GM23338 (cell line): ENCODE measurements at regions not wholly inside any gene's neighbourhood (a gene's known extent, or its start where the extent isn't known, plus 50 kb on each side); places are given as distances from the start of the nearest gene placed in this dataset.

Experiments
- ATAC-seq: fragments of 200-7000 bp; cut with Tn5 transposase; 3 replicates; pipeline ENCODE4 v1.9.1; 2020
- DNase-seq: peaks from one replicate; pipeline ENCODE4 v3.0.0-alpha.2; 2015; ENCODE audit warnings: low spot score
- H2AFZ ChIP-seq: fragments of 200-600 bp; sonication (generic); 2 replicates; pipeline ENCODE4 v1.8.0; 2016; ENCODE audit warnings: antibody characterized with exemption, mild to moderate bottlenecking, moderate library complexity
- H3F3A ChIP-seq: fragments of 200-600 bp; sonication (generic); replicated peaks from 2 replicates; pipeline ENCODE4 v1.8.0; 2017; ENCODE audit warnings: antibody characterized with exemption, mixed run types, low read depth
- H3K27ac ChIP-seq: fragments of 200-600 bp; sonication (generic); 2 replicates; pipeline ENCODE4 v1.6.1; 2016; ENCODE audit warnings: low read depth
- H3K27me3 ChIP-seq: fragments of 200-600 bp; sonication (generic); 2 replicates; pipeline ENCODE4 v1.8.0; 2016; ENCODE audit warnings: mild to moderate bottlenecking, mixed run types, moderate library complexity; ENCODE audit not compliant: insufficient read depth
- H3K36me3 ChIP-seq: fragments of 200-600 bp; sonication (generic); 2 replicates; pipeline ENCODE4 v1.8.0; 2016; ENCODE audit warnings: mild to moderate bottlenecking; ENCODE audit not compliant: insufficient read depth
- H3K4me1 ChIP-seq: fragments of 200-600 bp; sonication (generic); 2 replicates; pipeline ENCODE4 v1.8.0; 2016; ENCODE audit warnings: mild to moderate bottlenecking, moderate library complexity; ENCODE audit not compliant: insufficient read depth
- H3K4me2 ChIP-seq: fragments of 200-600 bp; sonication (generic); 2 replicates; pipeline ENCODE4 v1.7.1; 2017; ENCODE audit warnings: mixed run types
- H3K4me3 ChIP-seq: fragments of 200-600 bp; sonication (generic); 2 replicates; pipeline ENCODE4 v1.6.1; 2016; ENCODE audit warnings: mixed run types
- H3K79me2 ChIP-seq: fragments of 200-600 bp; sonication (generic); replicated peaks from 2 replicates; pipeline ENCODE4 v1.8.0; 2017; ENCODE audit warnings: mild to moderate bottlenecking; ENCODE audit not compliant: insufficient read depth
- H3K9me2 ChIP-seq: fragments of 200-600 bp; sonication (generic); 2 replicates; pipeline ENCODE4 v1.8.0; 2017; ENCODE audit not compliant: insufficient read depth
- H4K20me1 ChIP-seq: fragments of 200-600 bp; sonication (generic); replicated peaks from 2 replicates; pipeline ENCODE4 v1.8.0; 2017; ENCODE audit warnings: mild to moderate bottlenecking; ENCODE audit not compliant: insufficient read depth
- H3K27ac Mint-ChIP-seq: 2 replicates; pipeline ENCODE4 v1.8.0; 2020; ENCODE audit warnings: inconsistent platforms, mild to moderate bottlenecking, moderate library complexity, mixed read lengths
- H3K27me3 Mint-ChIP-seq: 3 replicates; pipeline ENCODE4 v1.8.0; 2022; ENCODE audit warnings: low read depth, mild to moderate bottlenecking, moderate library complexity, mixed read lengths, inconsistent platforms; ENCODE audit not compliant: insufficient read depth, poor library complexity
- H3K36me3 Mint-ChIP-seq: 3 replicates; pipeline ENCODE4 v1.8.0; 2021; ENCODE audit warnings: low read depth, mild to moderate bottlenecking, inconsistent platforms, moderate library complexity, mixed read lengths
- H3K4me1 Mint-ChIP-seq: 3 replicates; pipeline ENCODE4 v1.8.0; 2020; ENCODE audit warnings: mild to moderate bottlenecking, inconsistent platforms, mixed read lengths
- H3K4me3 Mint-ChIP-seq: 3 replicates; pipeline ENCODE4 v1.8.0; 2021; ENCODE audit warnings: moderate library complexity, mild to moderate bottlenecking, inconsistent platforms, mixed read lengths
- H3K9me3 Mint-ChIP-seq: 3 replicates; pipeline ENCODE4 v1.8.0; 2020; ENCODE audit warnings: moderate library complexity, mild to moderate bottlenecking, inconsistent platforms, mixed read lengths
- CREB1 ChIP-seq: fragments of 250-450 bp; sonication (Bioruptor Pico); IDR thresholded peaks from 2 replicates; pipeline ENCODE4 v1.5.0; 2020; ENCODE audit warnings: low read depth, mild to moderate bottlenecking, moderate library complexity
- EZH2 ChIP-seq: fragments of 200-600 bp; sonication (generic); IDR thresholded peaks from one replicate; pipeline ENCODE4 v1.8.0; 2017; ENCODE audit warnings: antibody characterized with exemption, mild to moderate bottlenecking, low read depth; ENCODE audit not compliant: unreplicated experiment
- NANOG ChIP-seq: IDR thresholded peaks from 2 replicates; pipeline ENCODE4 v1.6.1; 2016; ENCODE audit warnings: antibody characterized with exemption, borderline replicate concordance
- POLR2AphosphoS5 ChIP-seq: IDR thresholded peaks from 2 replicates; pipeline ENCODE4 v1.6.1; 2016; ENCODE audit warnings: antibody characterized with exemption, low read depth
- STAT1 ChIP-seq: IDR thresholded peaks from one replicate; pipeline ENCODE4 v1.6.1; 2016; ENCODE audit warnings: antibody characterized with exemption; ENCODE audit not compliant: unreplicated experiment
- ZNF114 ChIP-seq: fragments of 250-450 bp; sonication (Bioruptor Pico); IDR thresholded peaks from 2 replicates; pipeline ENCODE4 v1.5.0; 2020; ENCODE audit warnings: mild to moderate bottlenecking, moderate library complexity
- ZNF331 ChIP-seq: fragments of 250-450 bp; sonication (Bioruptor Pico); IDR thresholded peaks from 2 replicates; pipeline ENCODE4 v1.5.0; 2020; ENCODE audit warnings: low read depth, mild to moderate bottlenecking, moderate library complexity
- TF ChIP-seq, protein P1 (sequence below), 2 experiments: fragments of 200-600 bp in 1 of 2; sonication (generic) in 1 of 2; conservative IDR thresholded peaks; 2 replicates each; pipeline versions ENCODE4 v1.5.1 to v1.6.1; 2016 to 2017; ENCODE audit warnings: antibody characterized with exemption in 2 of 2, low read depth in 2 of 2, mild to moderate bottlenecking in 2 of 2, moderate library complexity in 1 of 2
- TF ChIP-seq, protein P2 (sequence below): fragments of 250-450 bp; sonication (Bioruptor Pico); IDR thresholded peaks from 2 replicates; pipeline ENCODE4 v1.5.0; 2020; ENCODE audit warnings: mild to moderate bottlenecking, moderate library complexity

- Histone ChIP-seq H3K4me1 (no peaks in the 10 kb centered on the region), H3K27ac (no peak overlapping the region), H3K9me2 (no peaks in the 10 kb centered on the region; the same call in 1 of the 2 replicates), H3K4me2 (no peak overlapping the region), H3K36me3 (no peaks in the 10 kb centered on the region), H3K79me2 (no peaks in the 10 kb centered on the region), H4K20me1 (no peaks in the 10 kb centered on the region), H3K27me3 (no peaks in the 10 kb centered on the region), H3F3A (no peaks in the 10 kb centered on the region), H3K4me3 (no peak overlapping the region), H2AFZ (no peak overlapping the region)
- TF ChIP-seq ZNF331 (CRISPR knock-in tag) (no peak), POLR2AphosphoS5 (no peak), STAT1 (no peak), ZNF114 (CRISPR knock-in tag) (no peak), EZH2 (no peak)
- TF ChIP-seq, protein P1, sequence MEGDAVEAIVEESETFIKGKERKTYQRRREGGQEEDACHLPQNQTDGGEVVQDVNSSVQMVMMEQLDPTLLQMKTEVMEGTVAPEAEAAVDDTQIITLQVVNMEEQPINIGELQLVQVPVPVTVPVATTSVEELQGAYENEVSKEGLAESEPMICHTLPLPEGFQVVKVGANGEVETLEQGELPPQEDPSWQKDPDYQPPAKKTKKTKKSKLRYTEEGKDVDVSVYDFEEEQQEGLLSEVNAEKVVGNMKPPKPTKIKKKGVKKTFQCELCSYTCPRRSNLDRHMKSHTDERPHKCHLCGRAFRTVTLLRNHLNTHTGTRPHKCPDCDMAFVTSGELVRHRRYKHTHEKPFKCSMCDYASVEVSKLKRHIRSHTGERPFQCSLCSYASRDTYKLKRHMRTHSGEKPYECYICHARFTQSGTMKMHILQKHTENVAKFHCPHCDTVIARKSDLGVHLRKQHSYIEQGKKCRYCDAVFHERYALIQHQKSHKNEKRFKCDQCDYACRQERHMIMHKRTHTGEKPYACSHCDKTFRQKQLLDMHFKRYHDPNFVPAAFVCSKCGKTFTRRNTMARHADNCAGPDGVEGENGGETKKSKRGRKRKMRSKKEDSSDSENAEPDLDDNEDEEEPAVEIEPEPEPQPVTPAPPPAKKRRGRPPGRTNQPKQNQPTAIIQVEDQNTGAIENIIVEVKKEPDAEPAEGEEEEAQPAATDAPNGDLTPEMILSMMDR (conservative IDR thresholded peaks at IDR 0.05; ENCODE audit: low read depth in 2 of 2) = no peak
- H3K36me3 Mint-ChIP-seq = no peaks in the 10 kb centered on the region
- no peak for ATAC-seq
- no peak overlapping the region for H3K4me3 Mint-ChIP-seq
- H3K9me3 Mint-ChIP-seq = no peaks in the 10 kb centered on the region
- no peak for DNase-seq
- no peak overlapping the region for H3K27ac Mint-ChIP-seq
- H3K4me1 Mint-ChIP-seq = peaks cover 3% of the 10 kb centered on the region; the same call in 2 of the 3 replicates
- H3K27me3 Mint-ChIP-seq = no peaks in the 10 kb centered on the region
Observed at GRCh38 chr18:24674200-24674599, 213.8 kb downstream of the HRH4 start.

DNA sequence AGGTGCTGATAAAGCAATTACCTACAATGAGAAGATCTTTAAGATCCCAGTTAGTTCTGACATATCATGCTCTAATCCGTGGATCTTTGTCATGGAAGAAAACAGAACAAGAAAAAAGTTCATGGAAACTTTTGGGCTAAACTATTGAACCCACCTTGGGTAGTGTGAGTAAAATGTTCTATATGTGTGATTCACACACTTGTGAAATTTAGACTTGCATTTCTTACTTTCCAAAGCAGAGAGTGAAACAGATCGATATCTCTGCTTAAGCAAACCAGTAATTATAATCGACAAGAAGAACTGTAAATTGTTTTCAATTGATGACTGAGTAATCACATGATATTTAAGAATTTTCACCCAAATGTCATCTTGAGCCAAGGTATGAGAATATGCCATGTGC, 214.2 kb downstream of the HRH4 start:
- Mint-ChIP-seq H3K9me3 (no peaks in the 10 kb centered on the region), H3K27me3 (no peaks in the 10 kb centered on the region)

More for the DNA sequence above, 214.2 kb downstream of the HRH4 start:
- no peak overlapping the region for H3K4me2 ChIP-seq
- TF ChIP-seq CREB1 (CRISPR knock-in tag) = no peak
- TF ChIP-seq ZNF331 (CRISPR knock-in tag) = no peak
- no peak for TF ChIP-seq EZH2
- TF ChIP-seq, protein P2, sequence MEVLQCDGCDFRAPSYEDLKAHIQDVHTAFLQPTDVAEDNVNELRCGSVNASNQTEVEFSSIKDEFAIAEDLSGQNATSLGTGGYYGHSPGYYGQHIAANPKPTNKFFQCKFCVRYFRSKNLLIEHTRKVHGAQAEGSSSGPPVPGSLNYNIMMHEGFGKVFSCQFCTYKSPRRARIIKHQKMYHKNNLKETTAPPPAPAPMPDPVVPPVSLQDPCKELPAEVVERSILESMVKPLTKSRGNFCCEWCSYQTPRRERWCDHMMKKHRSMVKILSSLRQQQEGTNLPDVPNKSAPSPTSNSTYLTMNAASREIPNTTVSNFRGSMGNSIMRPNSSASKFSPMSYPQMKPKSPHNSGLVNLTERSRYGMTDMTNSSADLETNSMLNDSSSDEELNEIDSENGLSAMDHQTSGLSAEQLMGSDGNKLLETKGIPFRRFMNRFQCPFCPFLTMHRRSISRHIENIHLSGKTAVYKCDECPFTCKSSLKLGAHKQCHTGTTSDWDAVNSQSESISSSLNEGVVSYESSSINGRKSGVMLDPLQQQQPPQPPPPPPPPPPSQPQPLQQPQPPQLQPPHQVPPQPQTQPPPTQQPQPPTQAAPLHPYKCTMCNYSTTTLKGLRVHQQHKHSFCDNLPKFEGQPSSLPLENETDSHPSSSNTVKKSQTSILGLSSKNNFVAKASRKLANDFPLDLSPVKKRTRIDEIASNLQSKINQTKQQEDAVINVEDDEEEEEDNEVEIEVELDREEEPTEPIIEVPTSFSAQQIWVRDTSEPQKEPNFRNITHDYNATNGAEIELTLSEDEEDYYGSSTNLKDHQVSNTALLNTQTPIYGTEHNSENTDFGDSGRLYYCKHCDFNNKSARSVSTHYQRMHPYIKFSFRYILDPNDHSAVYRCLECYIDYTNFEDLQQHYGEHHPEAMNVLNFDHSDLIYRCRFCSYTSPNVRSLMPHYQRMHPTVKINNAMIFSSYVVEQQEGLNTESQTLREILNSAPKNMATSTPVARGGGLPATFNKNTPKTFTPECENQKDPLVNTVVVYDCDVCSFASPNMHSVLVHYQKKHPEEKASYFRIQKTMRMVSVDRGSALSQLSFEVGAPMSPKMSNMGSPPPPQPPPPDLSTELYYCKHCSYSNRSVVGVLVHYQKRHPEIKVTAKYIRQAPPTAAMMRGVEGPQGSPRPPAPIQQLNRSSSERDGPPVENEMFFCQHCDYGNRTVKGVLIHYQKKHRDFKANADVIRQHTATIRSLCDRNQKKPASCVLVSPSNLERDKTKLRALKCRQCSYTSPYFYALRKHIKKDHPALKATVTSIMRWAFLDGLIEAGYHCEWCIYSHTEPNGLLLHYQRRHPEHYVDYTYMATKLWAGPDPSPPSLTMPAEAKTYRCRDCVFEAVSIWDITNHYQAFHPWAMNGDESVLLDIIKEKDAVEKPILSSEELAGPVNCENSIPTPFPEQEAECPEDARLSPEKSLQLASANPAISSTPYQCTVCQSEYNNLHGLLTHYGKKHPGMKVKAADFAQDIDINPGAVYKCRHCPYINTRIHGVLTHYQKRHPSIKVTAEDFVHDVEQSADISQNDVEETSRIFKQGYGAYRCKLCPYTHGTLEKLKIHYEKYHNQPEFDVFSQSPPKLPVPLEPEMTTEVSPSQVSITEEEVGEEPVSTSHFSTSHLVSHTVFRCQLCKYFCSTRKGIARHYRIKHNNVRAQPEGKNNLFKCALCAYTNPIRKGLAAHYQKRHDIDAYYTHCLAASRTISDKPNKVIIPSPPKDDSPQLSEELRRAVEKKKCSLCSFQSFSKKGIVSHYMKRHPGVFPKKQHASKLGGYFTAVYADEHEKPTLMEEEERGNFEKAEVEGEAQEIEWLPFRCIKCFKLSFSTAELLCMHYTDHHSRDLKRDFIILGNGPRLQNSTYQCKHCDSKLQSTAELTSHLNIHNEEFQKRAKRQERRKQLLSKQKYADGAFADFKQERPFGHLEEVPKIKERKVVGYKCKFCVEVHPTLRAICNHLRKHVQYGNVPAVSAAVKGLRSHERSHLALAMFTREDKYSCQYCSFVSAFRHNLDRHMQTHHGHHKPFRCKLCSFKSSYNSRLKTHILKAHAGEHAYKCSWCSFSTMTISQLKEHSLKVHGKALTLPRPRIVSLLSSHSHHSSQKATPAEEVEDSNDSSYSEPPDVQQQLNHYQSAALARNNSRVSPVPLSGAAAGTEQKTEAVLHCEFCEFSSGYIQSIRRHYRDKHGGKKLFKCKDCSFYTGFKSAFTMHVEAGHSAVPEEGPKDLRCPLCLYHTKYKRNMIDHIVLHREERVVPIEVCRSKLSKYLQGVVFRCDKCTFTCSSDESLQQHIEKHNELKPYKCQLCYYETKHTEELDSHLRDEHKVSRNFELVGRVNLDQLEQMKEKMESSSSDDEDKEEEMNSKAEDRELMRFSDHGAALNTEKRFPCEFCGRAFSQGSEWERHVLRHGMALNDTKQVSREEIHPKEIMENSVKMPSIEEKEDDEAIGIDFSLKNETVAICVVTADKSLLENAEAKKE = no peak
- TF ChIP-seq, protein P1 (conservative IDR thresholded peaks at IDR 0.05; ENCODE audit: low read depth in 2 of 2) = no peak
- no peak for TF ChIP-seq STAT1
- TF ChIP-seq NANOG = no peak
- H3K4me3 ChIP-seq = no peak overlapping the region
- no peaks in the 10 kb centered on the region for H3F3A ChIP-seq
- DNase-seq = no peak
- H3K79me2 ChIP-seq = no peaks in the 10 kb centered on the region
- no peaks in the 10 kb centered on the region for H3K36me3 Mint-ChIP-seq
- no peak overlapping the region for H3K27ac ChIP-seq
- H3K27me3 ChIP-seq = no peaks in the 10 kb centered on the region
- H4K20me1 ChIP-seq = no peaks in the 10 kb centered on the region
- no peak for ATAC-seq
- H3K4me1 Mint-ChIP-seq = peaks cover 3% of the 10 kb centered on the region; the same call in 2 of the 3 replicates
- H3K9me2 ChIP-seq = no peaks in the 10 kb centered on the region; the same call in 1 of the 2 replicates
- H3K27ac Mint-ChIP-seq = no peak overlapping the region
- H2AFZ ChIP-seq = no peak overlapping the region
- no peaks in the 10 kb centered on the region for H3K36me3 ChIP-seq
- H3K4me1 ChIP-seq = no peaks in the 10 kb centered on the region
- no peak overlapping the region for H3K4me3 Mint-ChIP-seq
